WTC11 (cell line): ENCODE measurements at regions not wholly inside any gene's neighbourhood (a gene's known extent, or its start where the extent isn't known, plus 50 kb on each side); places are given as distances from the start of the nearest gene placed in this dataset.

Source experiments
- ATAC-seq: fragments of 200-7000 bp; cut with Tn5 transposase; 2 replicates; pipeline ENCODE4 v1.10.0; 2021; ENCODE audit warnings: mild to moderate bottlenecking, moderate library complexity
- CTCF ChIA-PET: fragments of 300-600 bp; sonication (Branson Sonifier 250); formaldehyde crosslinking; loops from one replicate; lab custom pipeline; 2021; ENCODE audit warnings: antibody characterized with exemption; lab: Charles Lee
- POLR2A ChIA-PET: fragments of 350-600 bp; sonication (Branson Sonifier 250); formaldehyde crosslinking; loops from one replicate; lab custom pipeline; 2021; ENCODE audit warnings: antibody characterized with exemption; lab: Charles Lee
- DNase-seq: peaks from one replicate; pipeline ENCODE4 v3.0.0; 2021; ENCODE audit warnings: low spot score
- H3K27ac Mint-ChIP-seq: 2 replicates; pipeline ENCODE4 v1.8.0; 2021; ENCODE audit warnings: mixed read lengths
- H3K27me3 Mint-ChIP-seq: 2 replicates; pipeline ENCODE4 v1.8.0; 2021; ENCODE audit warnings: low read depth, mild to moderate bottlenecking, moderate library complexity, mixed read lengths
- H3K36me3 Mint-ChIP-seq: 2 replicates; pipeline ENCODE4 v1.8.0; 2021; ENCODE audit warnings: mixed read lengths
- H3K4me1 Mint-ChIP-seq: 2 replicates; pipeline ENCODE4 v1.8.0; 2022; ENCODE audit warnings: mixed read lengths
- H3K4me3 Mint-ChIP-seq: 2 replicates; pipeline ENCODE4 v1.8.0; 2021; ENCODE audit warnings: mild to moderate bottlenecking, moderate library complexity, mixed read lengths
- H3K9me3 Mint-ChIP-seq: 2 replicates; pipeline ENCODE4 v1.8.0; 2021; ENCODE audit warnings: mixed read lengths
- CREB1 ChIP-seq: sonication (generic); formaldehyde crosslinking; IDR thresholded peaks from 2 replicates; pipeline ENCODE4 v1.8.0; 2023; ENCODE audit warnings: mild to moderate bottlenecking, missing genetic modification reagents
- ESRRA ChIP-seq: sonication (generic); formaldehyde crosslinking; IDR thresholded peaks from 2 replicates; pipeline ENCODE4 v1.8.1; 2022; ENCODE audit warnings: mild to moderate bottlenecking, missing genetic modification reagents, borderline replicate concordance
- GTF2I ChIP-seq: fragments of 250-450 bp; sonication (Bioruptor Pico); conservative IDR thresholded peaks from 2 replicates; pipeline ENCODE4 v1.4.0; 2021; ENCODE audit warnings: mild to moderate bottlenecking
- IRF1 ChIP-seq: sonication (generic); formaldehyde crosslinking; IDR thresholded peaks from 2 replicates; pipeline ENCODE4 v1.8.0; 2023; ENCODE audit warnings: missing genetic modification reagents
- KAT7 ChIP-seq: sonication (generic); formaldehyde crosslinking; IDR thresholded peaks from 2 replicates; pipeline ENCODE4 v1.8.1; 2023; ENCODE audit warnings: missing genetic modification reagents, mild to moderate bottlenecking, borderline replicate concordance
- ZBTB21 ChIP-seq: sonication (generic); formaldehyde crosslinking; IDR thresholded peaks from 2 replicates; pipeline ENCODE4 v1.8.1; 2023; ENCODE audit warnings: mild to moderate bottlenecking, missing genetic modification reagents, borderline replicate concordance
- ZNF423 ChIP-seq: fragments of 250-450 bp; sonication (Bioruptor Pico); IDR thresholded peaks from 2 replicates; pipeline ENCODE4 v2.1.2; 2022; ENCODE audit warnings: mild to moderate bottlenecking, moderate library complexity
- TF ChIP-seq, protein P1 (sequence below): sonication (generic); formaldehyde crosslinking; IDR thresholded peaks from 2 replicates; pipeline ENCODE4 v1.8.0; 2022; ENCODE audit warnings: missing genetic modification reagents
- TF ChIP-seq, protein P2 (sequence below): sonication (generic); formaldehyde crosslinking; IDR thresholded peaks from 2 replicates; pipeline ENCODE4 v1.8.0; 2022; ENCODE audit warnings: mild to moderate bottlenecking, missing genetic modification reagents
- TF ChIP-seq, protein P3 (sequence below): fragments of 250-450 bp; sonication (Bioruptor Pico); conservative IDR thresholded peaks from 2 replicates; pipeline ENCODE4 v1.9.0; 2021; ENCODE audit warnings: mild to moderate bottlenecking
- TF ChIP-seq, protein P4 (sequence below): sonication (generic); formaldehyde crosslinking; IDR thresholded peaks from 2 replicates; pipeline ENCODE4 v1.8.1; 2023; ENCODE audit warnings: mild to moderate bottlenecking, missing genetic modification reagents, moderate library complexity
- TF ChIP-seq, protein P5 (sequence below): sonication (generic); formaldehyde crosslinking; IDR thresholded peaks from 2 replicates; pipeline ENCODE4 v1.8.0; 2022; ENCODE audit warnings: mild to moderate bottlenecking, missing genetic modification reagents
- TF ChIP-seq, protein P6 (sequence below): sonication (generic); formaldehyde crosslinking; conservative IDR thresholded peaks from 2 replicates; pipeline ENCODE4 v1.8.1; 2023; ENCODE audit warnings: mild to moderate bottlenecking, low read depth, missing genetic modification reagents, moderate library complexity

DNA sequence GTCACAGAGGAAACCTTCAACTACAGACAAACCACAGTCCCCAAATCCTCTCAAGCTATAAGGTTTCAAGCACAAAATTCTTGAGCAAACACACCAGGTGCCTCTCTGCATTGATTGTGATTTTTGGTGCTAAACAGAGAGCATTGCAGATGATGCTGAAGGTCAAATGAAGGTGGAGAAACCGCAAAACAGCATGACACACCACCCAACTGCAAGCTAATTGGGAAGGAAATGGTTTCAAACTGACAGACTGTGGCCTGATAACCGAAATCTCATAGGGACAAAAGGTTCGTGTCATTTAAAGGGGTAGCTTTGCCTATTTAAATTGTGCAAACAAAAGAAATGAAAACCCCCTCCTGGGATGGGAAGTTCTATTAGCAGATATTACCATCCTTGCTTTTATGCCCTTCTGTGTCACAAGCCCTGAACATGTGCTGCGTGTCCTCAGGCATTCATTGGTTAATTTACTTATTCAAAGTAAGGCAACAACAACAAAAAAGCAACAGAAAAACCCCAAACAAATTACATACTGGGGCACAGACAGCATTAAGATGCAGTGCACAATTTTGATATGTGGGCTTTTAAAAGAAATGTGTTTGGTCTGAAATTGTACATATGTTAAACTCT is 154.9 kb downstream of the AQP4 start:
- no peaks in the 10 kb centered on the region for H3K9me3 Mint-ChIP-seq
- H3K36me3 Mint-ChIP-seq, result no peaks in the 10 kb centered on the region
- H3K4me3 Mint-ChIP-seq, result no peak overlapping the region
- POLR2A ChIA-PET, result no interaction called here
- CTCF ChIA-PET, result interaction anchor here (2.7 kb wide), 1 partner anchor 90 kb away, joined by 8 read pairs; no protein-coding TSS in a partner anchor
- TF ChIP-seq ZNF423, result no peak
- TF ChIP-seq, protein P1, sequence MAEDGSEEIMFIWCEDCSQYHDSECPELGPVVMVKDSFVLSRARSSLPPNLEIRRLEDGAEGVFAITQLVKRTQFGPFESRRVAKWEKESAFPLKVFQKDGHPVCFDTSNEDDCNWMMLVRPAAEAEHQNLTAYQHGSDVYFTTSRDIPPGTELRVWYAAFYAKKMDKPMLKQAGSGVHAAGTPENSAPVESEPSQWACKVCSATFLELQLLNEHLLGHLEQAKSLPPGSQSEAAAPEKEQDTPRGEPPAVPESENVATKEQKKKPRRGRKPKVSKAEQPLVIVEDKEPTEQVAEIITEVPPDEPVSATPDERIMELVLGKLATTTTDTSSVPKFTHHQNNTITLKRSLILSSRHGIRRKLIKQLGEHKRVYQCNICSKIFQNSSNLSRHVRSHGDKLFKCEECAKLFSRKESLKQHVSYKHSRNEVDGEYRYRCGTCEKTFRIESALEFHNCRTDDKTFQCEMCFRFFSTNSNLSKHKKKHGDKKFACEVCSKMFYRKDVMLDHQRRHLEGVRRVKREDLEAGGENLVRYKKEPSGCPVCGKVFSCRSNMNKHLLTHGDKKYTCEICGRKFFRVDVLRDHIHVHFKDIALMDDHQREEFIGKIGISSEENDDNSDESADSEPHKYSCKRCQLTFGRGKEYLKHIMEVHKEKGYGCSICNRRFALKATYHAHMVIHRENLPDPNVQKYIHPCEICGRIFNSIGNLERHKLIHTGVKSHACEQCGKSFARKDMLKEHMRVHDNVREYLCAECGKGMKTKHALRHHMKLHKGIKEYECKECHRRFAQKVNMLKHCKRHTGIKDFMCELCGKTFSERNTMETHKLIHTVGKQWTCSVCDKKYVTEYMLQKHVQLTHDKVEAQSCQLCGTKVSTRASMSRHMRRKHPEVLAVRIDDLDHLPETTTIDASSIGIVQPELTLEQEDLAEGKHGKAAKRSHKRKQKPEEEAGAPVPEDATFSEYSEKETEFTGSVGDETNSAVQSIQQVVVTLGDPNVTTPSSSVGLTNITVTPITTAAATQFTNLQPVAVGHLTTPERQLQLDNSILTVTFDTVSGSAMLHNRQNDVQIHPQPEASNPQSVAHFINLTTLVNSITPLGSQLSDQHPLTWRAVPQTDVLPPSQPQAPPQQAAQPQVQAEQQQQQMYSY (CRISPR knock-in tag), result no peak
- TF ChIP-seq ESRRA, result peak; percentile 32; the same call in 1 of the 2 replicates
- TF ChIP-seq, all 79 proteins: peak for 1
- peak; percentile 58 for ATAC-seq
- Mint-ChIP-seq H3K4me1 (peaks cover 40% of the 10 kb centered on the region), H3K27ac (no peak overlapping the region), H3K27me3 (peaks cover 14% of the 10 kb centered on the region)
- DNase-seq, result no peak

DNA sequence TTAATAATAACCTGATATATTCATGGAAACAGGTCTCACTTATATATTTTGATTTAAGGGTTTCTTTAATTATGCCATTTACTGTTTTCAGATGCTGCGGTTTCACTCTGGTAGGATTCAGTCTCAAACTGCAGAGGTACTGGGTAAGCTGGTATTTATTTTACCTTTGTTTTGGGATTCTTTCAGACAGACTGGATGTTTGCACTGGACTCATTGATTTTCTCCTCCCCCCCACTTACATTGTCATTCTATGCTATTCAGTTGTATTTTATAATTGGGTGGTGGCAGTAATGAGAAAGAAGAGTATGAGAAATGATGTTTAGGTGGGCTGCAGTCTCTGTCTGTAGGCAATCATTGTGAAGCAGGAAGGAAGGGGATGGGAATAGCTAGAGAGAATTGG is 155.6 kb downstream of the AQP4 start:
- no peak for ATAC-seq
- peaks cover 40% of the 10 kb centered on the region for H3K4me1 Mint-ChIP-seq
- no peak for DNase-seq
- H3K4me3 Mint-ChIP-seq, result no peak overlapping the region
- POLR2A ChIA-PET, result no interaction called here
- CTCF ChIA-PET, result interaction anchor here (1.2 to 2.7 kb wide), 2 partner anchors 89 to 241 kb away, joined by 3 to 8 read pairs; no protein-coding TSS in a partner anchor
- no peaks in the 10 kb centered on the region for H3K9me3 Mint-ChIP-seq
- H3K27me3 Mint-ChIP-seq, result peaks cover 21% of the 10 kb centered on the region
- no peak for TF ChIP-seq IRF1
- TF ChIP-seq, protein P2, sequence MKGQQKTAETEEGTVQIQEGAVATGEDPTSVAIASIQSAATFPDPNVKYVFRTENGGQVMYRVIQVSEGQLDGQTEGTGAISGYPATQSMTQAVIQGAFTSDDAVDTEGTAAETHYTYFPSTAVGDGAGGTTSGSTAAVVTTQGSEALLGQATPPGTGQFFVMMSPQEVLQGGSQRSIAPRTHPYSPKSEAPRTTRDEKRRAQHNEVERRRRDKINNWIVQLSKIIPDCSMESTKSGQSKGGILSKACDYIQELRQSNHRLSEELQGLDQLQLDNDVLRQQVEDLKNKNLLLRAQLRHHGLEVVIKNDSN (CRISPR knock-in tag), result no peak
- TF ChIP-seq ZBTB21 (CRISPR knock-in tag), result no peak
- TF ChIP-seq, protein P3, sequence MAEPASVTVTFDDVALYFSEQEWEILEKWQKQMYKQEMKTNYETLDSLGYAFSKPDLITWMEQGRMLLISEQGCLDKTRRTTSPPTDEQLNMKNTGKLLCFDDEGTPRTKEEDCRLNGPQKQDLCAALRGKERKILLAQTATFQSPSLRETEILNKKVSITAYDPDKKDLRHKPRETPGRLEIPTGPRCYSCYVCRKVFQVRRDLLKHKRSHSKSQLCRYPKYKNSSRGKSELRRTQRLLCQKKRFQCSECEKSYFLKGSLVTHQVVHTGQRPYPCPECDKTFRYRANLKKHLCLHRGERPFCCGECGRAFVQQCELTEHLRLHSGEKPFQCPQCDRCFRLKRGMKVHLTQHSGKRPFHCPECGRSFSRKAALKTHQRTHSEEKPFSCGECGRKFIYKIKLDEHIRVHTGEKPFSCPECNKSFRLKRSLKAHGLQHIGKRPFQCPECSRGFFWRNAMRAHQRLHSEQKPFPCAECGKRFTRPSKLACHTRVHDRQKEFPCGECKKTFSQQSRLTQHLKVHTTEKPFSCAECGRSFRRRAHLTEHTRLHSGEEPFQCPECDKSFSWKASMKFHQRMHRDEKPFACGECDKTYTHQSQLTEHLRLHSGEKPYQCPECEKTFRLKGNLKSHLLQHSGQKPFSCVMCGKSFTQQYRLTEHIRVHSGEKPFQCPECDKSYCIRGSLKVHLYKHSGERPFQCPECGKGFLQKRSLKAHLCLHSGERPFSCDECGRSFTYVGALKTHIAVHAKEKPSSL, result no peak
- TF ChIP-seq, protein P4, sequence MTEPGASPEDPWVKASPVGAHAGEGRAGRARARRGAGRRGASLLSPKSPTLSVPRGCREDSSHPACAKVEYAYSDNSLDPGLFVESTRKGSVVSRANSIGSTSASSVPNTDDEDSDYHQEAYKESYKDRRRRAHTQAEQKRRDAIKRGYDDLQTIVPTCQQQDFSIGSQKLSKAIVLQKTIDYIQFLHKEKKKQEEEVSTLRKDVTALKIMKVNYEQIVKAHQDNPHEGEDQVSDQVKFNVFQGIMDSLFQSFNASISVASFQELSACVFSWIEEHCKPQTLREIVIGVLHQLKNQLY, result no peak
- TF ChIP-seq GTF2I (CRISPR knock-in tag), result no peak
- TF ChIP-seq, protein P5, sequence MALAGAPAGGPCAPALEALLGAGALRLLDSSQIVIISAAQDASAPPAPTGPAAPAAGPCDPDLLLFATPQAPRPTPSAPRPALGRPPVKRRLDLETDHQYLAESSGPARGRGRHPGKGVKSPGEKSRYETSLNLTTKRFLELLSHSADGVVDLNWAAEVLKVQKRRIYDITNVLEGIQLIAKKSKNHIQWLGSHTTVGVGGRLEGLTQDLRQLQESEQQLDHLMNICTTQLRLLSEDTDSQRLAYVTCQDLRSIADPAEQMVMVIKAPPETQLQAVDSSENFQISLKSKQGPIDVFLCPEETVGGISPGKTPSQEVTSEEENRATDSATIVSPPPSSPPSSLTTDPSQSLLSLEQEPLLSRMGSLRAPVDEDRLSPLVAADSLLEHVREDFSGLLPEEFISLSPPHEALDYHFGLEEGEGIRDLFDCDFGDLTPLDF (CRISPR knock-in tag), result no peak
- TF ChIP-seq, protein P6, sequence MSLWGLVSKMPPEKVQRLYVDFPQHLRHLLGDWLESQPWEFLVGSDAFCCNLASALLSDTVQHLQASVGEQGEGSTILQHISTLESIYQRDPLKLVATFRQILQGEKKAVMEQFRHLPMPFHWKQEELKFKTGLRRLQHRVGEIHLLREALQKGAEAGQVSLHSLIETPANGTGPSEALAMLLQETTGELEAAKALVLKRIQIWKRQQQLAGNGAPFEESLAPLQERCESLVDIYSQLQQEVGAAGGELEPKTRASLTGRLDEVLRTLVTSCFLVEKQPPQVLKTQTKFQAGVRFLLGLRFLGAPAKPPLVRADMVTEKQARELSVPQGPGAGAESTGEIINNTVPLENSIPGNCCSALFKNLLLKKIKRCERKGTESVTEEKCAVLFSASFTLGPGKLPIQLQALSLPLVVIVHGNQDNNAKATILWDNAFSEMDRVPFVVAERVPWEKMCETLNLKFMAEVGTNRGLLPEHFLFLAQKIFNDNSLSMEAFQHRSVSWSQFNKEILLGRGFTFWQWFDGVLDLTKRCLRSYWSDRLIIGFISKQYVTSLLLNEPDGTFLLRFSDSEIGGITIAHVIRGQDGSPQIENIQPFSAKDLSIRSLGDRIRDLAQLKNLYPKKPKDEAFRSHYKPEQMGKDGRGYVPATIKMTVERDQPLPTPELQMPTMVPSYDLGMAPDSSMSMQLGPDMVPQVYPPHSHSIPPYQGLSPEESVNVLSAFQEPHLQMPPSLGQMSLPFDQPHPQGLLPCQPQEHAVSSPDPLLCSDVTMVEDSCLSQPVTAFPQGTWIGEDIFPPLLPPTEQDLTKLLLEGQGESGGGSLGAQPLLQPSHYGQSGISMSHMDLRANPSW, result no peak
- TF ChIP-seq KAT7 (CRISPR knock-in tag), result no peak
- TF ChIP-seq CREB1 (CRISPR knock-in tag), result no peak
- H3K36me3 Mint-ChIP-seq, result no peaks in the 10 kb centered on the region
- H3K27ac Mint-ChIP-seq, result no peak overlapping the region; the same call in 1 of the 2 replicates
